A673 (cell line): ENCODE measurements at regions not wholly inside any gene's neighbourhood (a gene's known extent, or its start where the extent isn't known, plus 50 kb on each side); places are given as distances from the start of the nearest gene placed in this dataset.

Experiments used
- EZH2 ChIP-seq: fragments of 200-600 bp; sonication (generic); IDR thresholded peaks from 2 replicates; pipeline ENCODE4 v1.6.1; 2017; ENCODE audit warnings: borderline replicate concordance, low read depth, mild to moderate bottlenecking, mixed read lengths, antibody characterized with exemption, low read length; ENCODE audit not compliant: poor library complexity, severe bottlenecking
- TF ChIP-seq, protein P1 (sequence below): fragments of 300-800, 200-600 bp; sonication (generic); conservative IDR thresholded peaks from 2 replicates; pipeline ENCODE4 v1.5.1; 2017; ENCODE audit warnings: low read depth, mild to moderate bottlenecking, antibody characterized with exemption, low read length, moderate library complexity, mixed read lengths

DNA sequence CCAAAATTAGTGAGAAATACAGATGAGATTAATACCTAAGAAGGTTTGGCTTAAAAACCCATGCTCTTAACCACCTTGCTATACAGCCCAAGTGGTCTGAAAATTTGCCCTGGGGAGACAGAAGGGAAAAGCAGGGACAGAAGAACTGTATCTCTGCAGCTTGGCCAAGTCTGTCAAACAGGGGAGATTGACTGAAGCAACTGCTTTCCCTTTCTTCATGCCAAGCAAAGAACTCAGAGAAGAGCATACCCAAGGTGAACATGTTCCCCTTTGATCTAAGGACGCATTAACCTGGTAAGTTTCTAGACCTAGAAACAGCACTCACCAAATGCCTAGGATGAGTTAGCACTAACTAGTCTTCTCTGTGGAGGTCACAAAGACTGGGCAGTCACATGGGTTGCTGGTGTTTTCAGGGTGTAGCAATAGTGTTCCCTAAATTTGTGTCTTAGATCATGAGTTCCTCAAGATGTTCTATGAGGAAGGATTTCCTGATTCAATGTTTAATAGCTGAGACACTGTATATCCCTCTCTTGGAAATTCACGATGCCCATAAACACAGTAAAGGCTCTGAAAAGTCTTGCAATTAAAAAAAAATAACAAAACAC is 75.6 kb upstream of the GRAMD1B start:
- TF ChIP-seq, protein P1, sequence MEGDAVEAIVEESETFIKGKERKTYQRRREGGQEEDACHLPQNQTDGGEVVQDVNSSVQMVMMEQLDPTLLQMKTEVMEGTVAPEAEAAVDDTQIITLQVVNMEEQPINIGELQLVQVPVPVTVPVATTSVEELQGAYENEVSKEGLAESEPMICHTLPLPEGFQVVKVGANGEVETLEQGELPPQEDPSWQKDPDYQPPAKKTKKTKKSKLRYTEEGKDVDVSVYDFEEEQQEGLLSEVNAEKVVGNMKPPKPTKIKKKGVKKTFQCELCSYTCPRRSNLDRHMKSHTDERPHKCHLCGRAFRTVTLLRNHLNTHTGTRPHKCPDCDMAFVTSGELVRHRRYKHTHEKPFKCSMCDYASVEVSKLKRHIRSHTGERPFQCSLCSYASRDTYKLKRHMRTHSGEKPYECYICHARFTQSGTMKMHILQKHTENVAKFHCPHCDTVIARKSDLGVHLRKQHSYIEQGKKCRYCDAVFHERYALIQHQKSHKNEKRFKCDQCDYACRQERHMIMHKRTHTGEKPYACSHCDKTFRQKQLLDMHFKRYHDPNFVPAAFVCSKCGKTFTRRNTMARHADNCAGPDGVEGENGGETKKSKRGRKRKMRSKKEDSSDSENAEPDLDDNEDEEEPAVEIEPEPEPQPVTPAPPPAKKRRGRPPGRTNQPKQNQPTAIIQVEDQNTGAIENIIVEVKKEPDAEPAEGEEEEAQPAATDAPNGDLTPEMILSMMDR: no peak
- TF ChIP-seq EZH2: no peak
